Keratinocyte (primary cell): ENCODE measurements at regions not wholly inside any gene's neighbourhood (a gene's known extent, or its start where the extent isn't known, plus 50 kb on each side); places are given as distances from the start of the nearest gene placed in this dataset.

ENCODE experiments used
- DNase-seq: peaks from one replicate; pipeline ENCODE4 v3.0.0-alpha.2; 2011; ENCODE audit warnings: low read depth, missing footprints, low spot score
- FAIRE-seq: peaks from 2 replicates; lab custom pipeline; 2011; peaks lifted over from hg19 to GRCh38; lab: Jason Lieb, UNC
- H2AFZ ChIP-seq: 2 replicates; pipeline ENCODE4 v1.6.0; 2012; ENCODE audit warnings: low read length, control low read depth, inconsistent platforms; ENCODE audit not compliant: control insufficient read depth
- H3K27ac ChIP-seq: 2 replicates; pipeline ENCODE4 v1.5.1; 2011; ENCODE audit warnings: low read length; ENCODE audit not compliant: control insufficient read depth, insufficient read depth
- H3K27me3 ChIP-seq: 3 replicates; pipeline ENCODE4 v1.6.0; 2011; ENCODE audit warnings: low read length; ENCODE audit not compliant: control insufficient read depth, insufficient read depth; ENCODE audit errors: extremely low read depth
- H3K36me3 ChIP-seq, 2 experiments: 2 replicates in 1 of 2; 3 replicates in 1 of 2; pipeline ENCODE4 v1.5.1; 2011; ENCODE audit warnings: low read length in 2 of 2, mild to moderate bottlenecking in 1 of 2; ENCODE audit not compliant: control insufficient read depth in 2 of 2, insufficient read depth in 2 of 2; ENCODE audit errors: extremely low read depth in 1 of 2
- H3K4me1 ChIP-seq: 3 replicates; pipeline ENCODE4 v1.5.1; 2011; ENCODE audit warnings: low read length; ENCODE audit not compliant: control insufficient read depth, insufficient read depth; ENCODE audit errors: extremely low read depth
- H3K4me2 ChIP-seq: 3 replicates; pipeline ENCODE4 v1.6.0; 2011; ENCODE audit warnings: low read depth, low read length; ENCODE audit not compliant: control insufficient read depth, insufficient read depth; ENCODE audit errors: extremely low read depth
- H3K4me3 ChIP-seq, 3 experiments: fragments of 200-600 bp in 1 of 3; sonication (generic) in 1 of 3; 2 replicates in 2 of 3; 3 replicates in 1 of 3; pipeline ENCODE4 v1.5.1; 2011 to 2016; ENCODE audit warnings: low read length in 3 of 3, mild to moderate bottlenecking in 3 of 3, control low read depth in 2 of 3, inconsistent platforms in 1 of 3, low read depth in 1 of 3, mixed read lengths in 1 of 3, mixed run types in 1 of 3, moderate library complexity in 1 of 3; ENCODE audit not compliant: control insufficient read depth in 2 of 3, insufficient read depth in 2 of 3; ENCODE audit errors: extremely low read depth in 1 of 3
- H3K79me2 ChIP-seq: 2 replicates; pipeline ENCODE4 v1.6.0; 2012; ENCODE audit warnings: low read length; ENCODE audit not compliant: control insufficient read depth, insufficient read depth
- H3K9ac ChIP-seq: 3 replicates; pipeline ENCODE4 v1.6.0; 2011; ENCODE audit warnings: low read length; ENCODE audit not compliant: control insufficient read depth, insufficient read depth; ENCODE audit errors: extremely low read depth
- H3K9me1 ChIP-seq: 3 replicates; pipeline ENCODE4 v1.6.0; 2011; ENCODE audit warnings: low read length; ENCODE audit not compliant: control insufficient read depth, insufficient read depth; ENCODE audit errors: extremely low read depth
- H3K9me3 ChIP-seq: 2 replicates; pipeline ENCODE4 v1.5.1; 2012; ENCODE audit warnings: low read depth, low read length; ENCODE audit not compliant: control insufficient read depth
- H4K20me1 ChIP-seq: 3 replicates; pipeline ENCODE4 v1.6.0; 2011; ENCODE audit warnings: low read length; ENCODE audit not compliant: control insufficient read depth, insufficient read depth; ENCODE audit errors: extremely low read depth
- EZH2 ChIP-seq: IDR thresholded peaks from one replicate; pipeline ENCODE4 v1.6.1; 2012; ENCODE audit warnings: inconsistent platforms, mild to moderate bottlenecking, low read length, moderate library complexity
- dilution Hi-C: fragments of 300-500 bp; cut with MboI; formaldehyde crosslinking; loops from one replicate; pipeline ENCODE4 v1.7.0; 2020; ENCODE audit warnings: low sequenced_read_pairs; ENCODE audit not compliant: extremely low pct_ligation_motif_present
- TF ChIP-seq, protein P1 (sequence below), 3 experiments: IDR thresholded peaks in 1 of 3; conservative IDR thresholded peaks in 1 of 3; optimal IDR thresholded peaks in 1 of 3; 2 replicates in 2 of 3; 3 replicates in 1 of 3; pipeline versions ENCODE3 to v1.5.1; 2011; ENCODE audit warnings: low read length in 3 of 3, mild to moderate bottlenecking in 3 of 3, moderate library complexity in 2 of 3, control low read depth in 1 of 3, inconsistent platforms in 1 of 3; ENCODE audit not compliant: insufficient read depth in 2 of 3; ENCODE audit errors: extremely low read depth in 1 of 3

DNA sequence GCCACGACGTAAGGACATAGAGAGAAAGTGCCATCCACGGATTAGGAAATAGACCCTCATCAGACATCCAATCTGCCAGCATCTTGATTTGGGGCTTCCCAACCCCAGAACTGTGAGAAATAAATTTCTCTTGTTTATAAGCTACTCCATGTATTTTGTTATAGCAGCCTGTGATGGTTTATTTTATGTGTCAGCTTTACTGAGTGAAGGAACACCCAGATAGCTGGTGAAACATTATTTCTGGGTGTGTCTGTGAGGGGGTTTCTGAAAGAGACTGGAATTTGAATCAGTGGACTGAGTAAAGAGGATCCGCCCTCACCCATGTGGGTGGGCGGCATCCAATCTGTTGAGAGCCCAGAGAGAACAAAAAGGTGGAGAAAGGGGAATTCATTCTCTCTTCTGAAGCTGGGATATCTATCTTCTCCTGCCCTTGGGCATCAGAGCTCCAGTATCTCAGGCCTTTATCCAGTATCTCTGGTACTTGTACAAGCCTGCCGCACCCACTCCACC is 131.5 kb upstream of the ANKFN1 start:
- no peak overlapping the region for H3K9ac ChIP-seq
- no peaks in the 10 kb centered on the region for H3K36me3 ChIP-seq
- DNase-seq: no peak
- no peak overlapping the region for H3K4me3 ChIP-seq
- no peaks in the 10 kb centered on the region for H3K9me3 ChIP-seq
- no peak overlapping the region for H3K4me2 ChIP-seq
- H2AFZ ChIP-seq: no peak overlapping the region
- H3K9me1 ChIP-seq: no peaks in the 10 kb centered on the region
- TF ChIP-seq, protein P1, sequence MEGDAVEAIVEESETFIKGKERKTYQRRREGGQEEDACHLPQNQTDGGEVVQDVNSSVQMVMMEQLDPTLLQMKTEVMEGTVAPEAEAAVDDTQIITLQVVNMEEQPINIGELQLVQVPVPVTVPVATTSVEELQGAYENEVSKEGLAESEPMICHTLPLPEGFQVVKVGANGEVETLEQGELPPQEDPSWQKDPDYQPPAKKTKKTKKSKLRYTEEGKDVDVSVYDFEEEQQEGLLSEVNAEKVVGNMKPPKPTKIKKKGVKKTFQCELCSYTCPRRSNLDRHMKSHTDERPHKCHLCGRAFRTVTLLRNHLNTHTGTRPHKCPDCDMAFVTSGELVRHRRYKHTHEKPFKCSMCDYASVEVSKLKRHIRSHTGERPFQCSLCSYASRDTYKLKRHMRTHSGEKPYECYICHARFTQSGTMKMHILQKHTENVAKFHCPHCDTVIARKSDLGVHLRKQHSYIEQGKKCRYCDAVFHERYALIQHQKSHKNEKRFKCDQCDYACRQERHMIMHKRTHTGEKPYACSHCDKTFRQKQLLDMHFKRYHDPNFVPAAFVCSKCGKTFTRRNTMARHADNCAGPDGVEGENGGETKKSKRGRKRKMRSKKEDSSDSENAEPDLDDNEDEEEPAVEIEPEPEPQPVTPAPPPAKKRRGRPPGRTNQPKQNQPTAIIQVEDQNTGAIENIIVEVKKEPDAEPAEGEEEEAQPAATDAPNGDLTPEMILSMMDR (optimal IDR thresholded peaks at IDR 0.05 in 1 of 3, IDR thresholded peaks at IDR 0.05 in 1 of 3, conservative IDR thresholded peaks at IDR 0.05 in 1 of 3; ENCODE audit: extremely low read depth in 1 of 3, insufficient read depth in 2 of 3, low read length in 3 of 3): no peak
- no peak for TF ChIP-seq EZH2
- H3K27ac ChIP-seq: no peak overlapping the region
- dilution Hi-C loops: no loop called here
- no peaks in the 10 kb centered on the region for H3K79me2 ChIP-seq
- H3K4me1 ChIP-seq: no peaks in the 10 kb centered on the region
- no peak for FAIRE-seq
- no peaks in the 10 kb centered on the region for H3K27me3 ChIP-seq
- no peaks in the 10 kb centered on the region for H4K20me1 ChIP-seq

DNA sequence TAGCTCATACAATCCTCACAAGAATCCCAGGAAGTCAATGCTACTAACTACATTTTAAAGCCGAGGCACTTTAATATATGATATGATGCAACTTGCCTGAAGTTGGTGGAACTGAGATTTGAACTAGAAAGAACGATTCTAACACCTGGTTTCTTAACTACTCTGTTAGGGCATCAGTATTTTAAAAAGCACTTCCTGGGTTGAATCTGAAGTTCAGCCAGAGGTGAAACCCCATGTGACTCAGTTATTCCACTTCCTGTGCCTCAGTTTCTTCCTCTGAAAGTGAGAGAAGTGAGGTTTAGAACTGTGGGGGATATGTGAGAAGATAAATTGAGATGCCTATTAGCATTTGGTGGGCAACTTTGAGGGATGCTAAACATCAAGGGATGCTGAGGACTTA is 129.4 kb upstream of the ANKFN1 start:
- no peaks in the 10 kb centered on the region for H4K20me1 ChIP-seq
- dilution Hi-C loops: no loop called here
- DNase-seq: no peak
- no peaks in the 10 kb centered on the region for H3K36me3 ChIP-seq
- FAIRE-seq: no peak
- H3K4me2 ChIP-seq: no peak overlapping the region
- no peak overlapping the region for H3K4me3 ChIP-seq
- H3K9me1 ChIP-seq: no peaks in the 10 kb centered on the region
- H3K4me1 ChIP-seq: no peaks in the 10 kb centered on the region
- H3K9me3 ChIP-seq: no peaks in the 10 kb centered on the region
- no peak for TF ChIP-seq EZH2
- TF ChIP-seq, protein P1 (optimal IDR thresholded peaks at IDR 0.05 in 1 of 3, IDR thresholded peaks at IDR 0.05 in 1 of 3, conservative IDR thresholded peaks at IDR 0.05 in 1 of 3; ENCODE audit: extremely low read depth in 1 of 3, insufficient read depth in 2 of 3, low read length in 3 of 3): no peak
- H2AFZ ChIP-seq: no peak overlapping the region
- H3K79me2 ChIP-seq: no peaks in the 10 kb centered on the region
- no peak overlapping the region for H3K9ac ChIP-seq
- no peaks in the 10 kb centered on the region for H3K27me3 ChIP-seq
- no peak overlapping the region for H3K27ac ChIP-seq
